Activated B cell treated with CpG ODN at 0.5 μM for 24 hours (primary cell): ENCODE measurements at regions not wholly inside any gene's neighbourhood (a gene's known extent, or its start where the extent isn't known, plus 50 kb on each side); places are given as distances from the start of the nearest gene placed in this dataset.

Source experiments
- ATAC-seq: fragments of 200-7000 bp; cut with Tn5 transposase; one replicate; pipeline ENCODE4 v1.10.0; 2021; ENCODE audit warnings: low read depth, mild to moderate bottlenecking, moderate library complexity
- CTCF ChIA-PET: fragments of 350-600 bp; sonication (Branson Sonifier 250); formaldehyde crosslinking; loops from one replicate; lab custom pipeline; 2021; ENCODE audit warnings: antibody characterized with exemption; lab: Charles Lee
- POLR2A ChIA-PET: fragments of 350-600 bp; sonication (Branson Sonifier 250); formaldehyde crosslinking; loops from one replicate; lab custom pipeline; 2021; ENCODE audit warnings: antibody characterized with exemption; lab: Charles Lee
- DNase-seq: peaks from one replicate; pipeline ENCODE4 v3.0.0; 2022
- H3K27ac Mint-ChIP-seq: one replicate; pipeline ENCODE4 v1.8.0; 2020; ENCODE audit warnings: mixed read lengths
- H3K27me3 Mint-ChIP-seq: one replicate; pipeline ENCODE4 v1.8.0; 2021; ENCODE audit warnings: mixed read lengths
- H3K36me3 Mint-ChIP-seq: one replicate; pipeline ENCODE4 v1.8.0; 2021; ENCODE audit warnings: low read depth, mixed read lengths
- H3K4me1 Mint-ChIP-seq: one replicate; pipeline ENCODE4 v1.8.0; 2021; ENCODE audit warnings: mixed read lengths
- H3K4me3 Mint-ChIP-seq: one replicate; pipeline ENCODE4 v1.8.0; 2020; ENCODE audit warnings: mild to moderate bottlenecking, mixed read lengths
- H3K9me3 Mint-ChIP-seq: one replicate; pipeline ENCODE4 v1.8.0; 2020; ENCODE audit warnings: mixed read lengths
- CTCF ChIP-seq: fragments of 200-600 bp; IDR thresholded peaks from one replicate; pipeline ENCODE4 v1.8.0; 2022; ENCODE audit warnings: antibody characterized with exemption, mild to moderate bottlenecking
- intact Hi-C: fragments of 100-400 bp; cut with micrococcal nuclease; formaldehyde crosslinking; loops from one replicate; pipeline ENCODE4 v1.15.1; 2024

GRCh38 chr1:219498666-219499065, 114.2 kb downstream of the ZC3H11B start:
- ChIA-PET CTCF (no interaction called here), POLR2A (no interaction called here)
- Mint-ChIP-seq H3K9me3 (no peaks in the 10 kb centered on the region), H3K36me3 (no peaks in the 10 kb centered on the region), H3K4me1 (no peaks in the 10 kb centered on the region), H3K4me3 (no peak overlapping the region), H3K27ac (no peak overlapping the region), H3K27me3 (peaks cover 2% of the 10 kb centered on the region)
- no peak for TF ChIP-seq CTCF
- no peak for DNase-seq
- no peak for ATAC-seq
- intact Hi-C loops, result no loop called here

GRCh38 chr1:219495737-219496408, 117.0 kb downstream of the ZC3H11B start:
- Mint-ChIP-seq H3K27ac (no peak overlapping the region), H3K9me3 (no peaks in the 10 kb centered on the region), H3K4me1 (no peaks in the 10 kb centered on the region), H3K27me3 (peaks cover 2% of the 10 kb centered on the region), H3K4me3 (no peak overlapping the region), H3K36me3 (no peaks in the 10 kb centered on the region)
- intact Hi-C loops, result no loop called here
- ChIA-PET POLR2A (no interaction called here), CTCF (no interaction called here)
- no peak for DNase-seq
- no peak for ATAC-seq
- no peak for TF ChIP-seq CTCF

DNA sequence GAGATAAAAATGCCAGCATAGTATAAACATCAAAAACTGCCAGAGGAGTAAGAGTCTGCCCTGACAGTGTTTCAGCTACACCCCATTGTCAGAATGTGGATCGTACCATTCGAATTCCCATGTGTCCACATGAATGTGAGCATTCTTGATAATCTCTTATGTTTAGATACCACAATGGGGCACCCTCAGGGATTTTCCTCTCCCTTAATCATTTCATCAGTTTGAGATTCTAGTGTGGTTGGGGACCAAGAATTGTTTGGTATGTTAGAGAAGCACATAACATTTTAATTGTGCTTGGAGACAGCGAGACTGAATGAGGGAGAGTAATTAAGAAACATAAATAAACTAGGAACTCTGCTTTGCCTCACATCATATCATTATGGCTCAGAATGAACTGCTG, 120.2 kb downstream of the ZC3H11B start:
- ATAC-seq, result no peak

DNA sequence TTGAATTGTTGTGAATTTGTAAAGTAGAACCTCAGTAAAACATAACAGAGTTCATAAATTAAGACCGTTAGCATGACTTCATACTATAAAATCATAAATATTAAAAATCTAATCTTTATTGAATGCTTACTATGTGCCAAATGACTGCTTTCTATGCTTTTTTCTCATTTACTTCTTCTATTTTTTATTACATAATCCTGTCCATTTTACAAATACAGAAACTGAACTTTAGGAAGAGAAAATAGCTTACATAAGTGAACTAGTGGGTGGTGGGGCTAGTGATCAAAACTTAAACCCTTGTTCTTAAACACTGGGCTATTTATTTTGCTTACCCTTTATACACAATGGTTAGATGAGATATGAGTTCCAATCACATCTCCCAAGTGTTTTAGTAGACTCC, 122.3 kb downstream of the ZC3H11B start:
- ATAC-seq, result no peak
- POLR2A ChIA-PET, result no interaction called here
- Mint-ChIP-seq H3K36me3 (no peaks in the 10 kb centered on the region), H3K4me1 (no peaks in the 10 kb centered on the region), H3K9me3 (no peaks in the 10 kb centered on the region), H3K27me3 (no peaks in the 10 kb centered on the region), H3K27ac (no peak overlapping the region), H3K4me3 (no peak overlapping the region)
- no peak for TF ChIP-seq CTCF
- DNase-seq, result no peak
- CTCF ChIA-PET, result no interaction called here
- intact Hi-C loops, result no loop called here

More for the DNA sequence above, 120.2 kb downstream of the ZC3H11B start:
- CTCF ChIA-PET, result no interaction called here
- no peaks in the 10 kb centered on the region for H3K36me3 Mint-ChIP-seq
- intact Hi-C loops, result no loop called here
- H3K27ac Mint-ChIP-seq, result no peak overlapping the region
- DNase-seq, result no peak
- no peak for TF ChIP-seq CTCF
- H3K27me3 Mint-ChIP-seq, result no peaks in the 10 kb centered on the region
- POLR2A ChIA-PET, result no interaction called here
- H3K4me3 Mint-ChIP-seq, result no peak overlapping the region
- no peaks in the 10 kb centered on the region for H3K9me3 Mint-ChIP-seq
- no peaks in the 10 kb centered on the region for H3K4me1 Mint-ChIP-seq

DNA sequence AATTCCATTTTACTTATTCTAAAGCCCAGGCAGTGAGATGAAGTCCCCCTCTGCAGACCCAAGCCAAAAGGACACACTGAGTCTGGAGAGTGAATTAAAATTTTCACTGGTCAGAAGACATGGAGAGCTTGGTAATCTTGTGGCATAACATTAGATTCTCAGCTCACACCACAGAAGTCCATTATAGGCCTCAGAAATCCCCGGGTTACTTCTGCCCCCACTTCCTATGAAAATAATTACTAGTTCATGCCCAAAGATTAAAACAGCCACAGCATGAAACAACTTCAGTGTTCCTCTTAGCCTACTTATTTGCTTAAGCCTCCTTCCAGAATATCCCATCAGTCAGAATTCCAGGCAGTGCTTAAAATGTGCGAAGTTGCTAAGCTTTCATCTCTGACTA, 123.3 kb downstream of the ZC3H11B start:
- TF ChIP-seq CTCF, result no peak
- Mint-ChIP-seq H3K4me1 (no peaks in the 10 kb centered on the region), H3K4me3 (no peak overlapping the region), H3K9me3 (no peaks in the 10 kb centered on the region), H3K36me3 (no peaks in the 10 kb centered on the region), H3K27me3 (no peaks in the 10 kb centered on the region), H3K27ac (no peak overlapping the region)
- ATAC-seq (no peak), DNase-seq (no peak)
- intact Hi-C loops, result no loop called here
- CTCF ChIA-PET, result no interaction called here
- POLR2A ChIA-PET, result no interaction called here
